Stomach (tissue), 8 donors: ENCODE measurements at regions not wholly inside any gene's neighbourhood (a gene's known extent, or its start where the extent isn't known, plus 50 kb on each side); places are given as distances from the start of the nearest gene placed in this dataset.
A peak's percentile ranks its signal among the peaks of the same experiment; 100 is the strongest.

Experiments
- DNase-seq, 2 donors: peaks; one replicate each; pipeline versions ENCODE4 v3.0.0 to v3.0.0-alpha.2; 2013 to 2019
- H3K27ac ChIP-seq, 5 donors: fragments of 200-600 bp in 4 of 5; sonication (generic) in 4 of 5; one replicate each; pipeline ENCODE4 v1.5.1; 2013 to 2019; ENCODE audit warnings: mild to moderate bottlenecking in 1 of 5, moderate library complexity in 1 of 5
- H3K27me3 ChIP-seq, 3 donors: fragments of 200-600 bp; sonication (generic); one replicate each; pipeline ENCODE4 v1.5.1; 2017 to 2019; ENCODE audit warnings: mixed run types in 1 of 3
- H3K36me3 ChIP-seq, 4 donors: fragments of 200-600 bp; sonication (generic); 1 replicate in 3 of 4; 2 replicates in 1 of 4; pipeline ENCODE4 v1.5.1; 2016 to 2019
- H3K4me1 ChIP-seq, 4 donors: fragments of 200-600 bp; sonication (generic); one replicate each; pipeline ENCODE4 v1.5.1; 2016 to 2019
- H3K4me3 ChIP-seq, 4 donors: fragments of 200-600 bp; sonication (generic) in 3 of 4; one replicate each; pipeline ENCODE4 v1.5.1; 2016 to 2019; ENCODE audit warnings: mild to moderate bottlenecking in 1 of 4
- H3K9me3 ChIP-seq, 4 donors: fragments of 200-600 bp; sonication (generic); one replicate each; pipeline ENCODE4 v1.5.1; 2016 to 2019
- EP300 ChIP-seq: sonication (generic); formaldehyde crosslinking; IDR thresholded peaks from one replicate; pipeline ENCODE4 v1.6.1; 2017; ENCODE audit warnings: antibody characterized with exemption
- POLR2A ChIP-seq, 4 donors: fragments of 450-650 bp; IDR thresholded peaks; one replicate each; pipeline ENCODE4 v1.6.1; 2016; ENCODE audit warnings: antibody characterized with exemption in 4 of 4, control low read depth in 2 of 4, mild to moderate bottlenecking in 1 of 4, moderate library complexity in 1 of 4
- POLR2AphosphoS5 ChIP-seq, 3 donors: sonication (generic); formaldehyde crosslinking; IDR thresholded peaks; one replicate each; pipeline ENCODE4 v1.6.1; 2016; ENCODE audit warnings: antibody characterized with exemption in 3 of 3
- WGBS, 5 donors: extraction: QIAGEN DNeasy Blood & Tissue Kit in 3 of 5; methylation state at CpG; one replicate each; pipeline versions ENCODE4 v1.1.5 to v1.1.7; 2013 to 2018; 5-methylcytosine and 5-hydroxymethylcytosine counted together
- intact Hi-C: fragments of 100-400 bp; cut with DNase I; formaldehyde crosslinking; loops from one replicate; pipeline ENCODE4 v1.15.1; 2023; ENCODE audit warnings: low total_unique reads
- TF ChIP-seq, protein P1 (sequence below), 7 experiments: fragments of 450-650 bp in 4 of 7; fragments of 200-600 bp in 3 of 7; sonication (generic) in 3 of 7; IDR thresholded peaks; one replicate each; pipeline ENCODE4 v1.5.1; 2016 to 2019; ENCODE audit warnings: antibody characterized with exemption in 7 of 7, control low read depth in 2 of 7, mild to moderate bottlenecking in 1 of 7
- donor health status: healthy with polysubstance abuse.
- donor health status: Bipolar disorder and iron deficiency.
- donor health status: healthy.

DNA sequence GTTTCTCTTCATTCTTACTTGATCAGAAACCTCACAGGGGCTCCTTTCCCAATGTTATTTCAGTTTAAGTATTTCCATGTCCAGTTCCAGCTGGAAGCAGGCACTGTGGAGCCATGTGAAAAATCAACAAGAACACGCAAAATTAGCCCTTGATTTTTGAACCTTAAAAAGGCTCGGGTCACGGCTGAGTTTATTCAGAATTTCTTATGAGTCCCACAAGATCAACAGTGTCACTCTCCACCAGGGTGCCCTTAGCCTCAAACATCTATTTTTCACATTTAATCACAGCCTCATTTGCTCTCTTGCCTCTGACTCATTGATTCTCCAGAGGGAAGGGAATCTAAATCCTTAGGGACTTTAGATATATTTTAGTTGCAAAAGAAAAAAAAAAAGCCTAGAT is 157.7 kb upstream of the AVPR1A start:
- Histone ChIP-seq H3K27ac (no peak overlapping the region), H3K27me3 (no peaks in the 10 kb centered on the region), H3K4me3 (no peak overlapping the region), H3K4me1 (no peaks in the 10 kb centered on the region), H3K9me3 (peaks cover 0 to 12% (median 9%) of the 10 kb centered on the region in 4 donors), H3K36me3 (no peaks in the 10 kb centered on the region)
- DNase-seq, result no peak
- WGBS, 5 donors, result 32 to 44% (median 35%) methylated on average over 3 of the region's 3 CpGs
- TF ChIP-seq EP300 (no peak), POLR2A (IDR thresholded peaks at IDR 0.05) (no peak), POLR2AphosphoS5 (IDR thresholded peaks at IDR 0.05) (no peak)
- TF ChIP-seq, protein P1, sequence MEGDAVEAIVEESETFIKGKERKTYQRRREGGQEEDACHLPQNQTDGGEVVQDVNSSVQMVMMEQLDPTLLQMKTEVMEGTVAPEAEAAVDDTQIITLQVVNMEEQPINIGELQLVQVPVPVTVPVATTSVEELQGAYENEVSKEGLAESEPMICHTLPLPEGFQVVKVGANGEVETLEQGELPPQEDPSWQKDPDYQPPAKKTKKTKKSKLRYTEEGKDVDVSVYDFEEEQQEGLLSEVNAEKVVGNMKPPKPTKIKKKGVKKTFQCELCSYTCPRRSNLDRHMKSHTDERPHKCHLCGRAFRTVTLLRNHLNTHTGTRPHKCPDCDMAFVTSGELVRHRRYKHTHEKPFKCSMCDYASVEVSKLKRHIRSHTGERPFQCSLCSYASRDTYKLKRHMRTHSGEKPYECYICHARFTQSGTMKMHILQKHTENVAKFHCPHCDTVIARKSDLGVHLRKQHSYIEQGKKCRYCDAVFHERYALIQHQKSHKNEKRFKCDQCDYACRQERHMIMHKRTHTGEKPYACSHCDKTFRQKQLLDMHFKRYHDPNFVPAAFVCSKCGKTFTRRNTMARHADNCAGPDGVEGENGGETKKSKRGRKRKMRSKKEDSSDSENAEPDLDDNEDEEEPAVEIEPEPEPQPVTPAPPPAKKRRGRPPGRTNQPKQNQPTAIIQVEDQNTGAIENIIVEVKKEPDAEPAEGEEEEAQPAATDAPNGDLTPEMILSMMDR (IDR thresholded peaks at IDR 0.05), result no peak
- intact Hi-C loops, result no loop called here

DNA sequence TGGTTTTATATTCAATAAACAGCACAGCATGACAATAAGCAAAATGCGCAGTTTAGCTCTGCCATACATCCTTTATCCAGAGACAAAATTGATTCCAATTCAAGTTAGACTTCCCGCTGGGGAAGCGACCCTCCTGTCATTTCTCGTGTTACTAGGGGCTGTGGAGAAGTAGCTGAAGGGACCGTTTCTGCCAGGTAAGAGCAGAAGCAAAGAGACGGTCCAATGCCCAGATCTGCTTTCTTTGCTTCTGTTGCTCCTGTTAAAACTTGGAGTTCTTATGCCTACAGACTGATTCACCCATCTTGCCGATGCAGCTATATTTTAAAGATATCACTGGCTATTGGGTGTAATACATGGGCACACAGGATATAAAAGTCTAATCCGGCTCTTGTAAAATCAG is 156.8 kb upstream of the AVPR1A start:
- no peak for DNase-seq
- intact Hi-C loops, result no loop called here
- WGBS, 5 donors, result 83 to 88% (median 84%) methylated on average over 8 of the region's 8 CpGs

DNA sequence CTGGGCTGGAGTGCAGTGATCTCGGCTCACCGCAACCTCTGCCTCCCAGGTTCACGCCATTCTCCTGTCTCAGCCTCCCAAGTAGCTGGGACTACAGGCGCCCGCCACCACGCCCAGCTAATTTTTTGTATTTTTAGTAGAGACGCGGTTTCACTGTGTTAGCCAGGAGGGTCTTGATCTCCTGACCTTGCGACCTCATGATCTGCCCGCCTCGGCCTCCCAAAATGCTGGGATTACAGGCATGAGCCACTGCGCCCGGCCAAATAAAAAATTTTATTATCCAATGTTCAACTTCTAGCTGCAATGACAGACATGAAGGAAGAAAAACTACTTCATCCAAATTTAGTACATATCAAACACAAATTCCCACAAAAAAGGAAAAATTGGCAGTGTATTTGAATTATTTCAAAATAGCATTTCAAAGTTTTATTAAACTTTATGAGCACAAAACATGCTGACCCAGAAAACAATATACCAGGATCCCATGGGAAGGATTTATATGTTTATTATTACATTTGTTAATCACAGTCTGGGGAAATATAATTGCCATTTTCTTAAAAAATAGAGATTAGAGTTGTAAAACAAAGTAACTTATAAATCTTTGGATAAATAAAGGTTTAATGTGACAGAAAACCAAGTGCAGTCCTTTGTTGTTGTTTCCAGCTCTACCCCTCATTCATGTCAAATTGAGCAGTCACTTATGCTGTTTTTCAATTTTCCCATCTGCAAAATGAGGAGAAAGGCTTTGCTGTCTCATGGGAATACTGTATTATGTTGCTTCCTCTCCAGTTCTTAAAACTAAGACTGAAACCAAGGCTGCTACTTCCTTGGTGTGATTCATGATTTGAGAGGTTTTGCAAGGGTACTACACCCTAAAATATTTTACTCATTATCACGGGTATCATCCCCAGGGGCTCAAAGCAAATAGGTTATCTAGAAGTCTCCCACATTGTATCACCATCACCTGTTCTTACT is 155.2 kb upstream of the AVPR1A start:
- 77 to 90% (median 89%) methylated on average over 14 of the region's 14 CpGs for WGBS, 5 donors
- intact Hi-C loops, result no loop called here
- Histone ChIP-seq H3K27ac (no peak overlapping the region), H3K4me3 (no peak overlapping the region), H3K36me3 (no peaks in the 10 kb centered on the region), H3K9me3 (peaks cover 0 to 12% (median 9%) of the 10 kb centered on the region in 4 donors), H3K27me3 (no peaks in the 10 kb centered on the region), H3K4me1 (no peaks in the 10 kb centered on the region)
- DNase-seq, result peak in 1 of 2 donors; percentile 12
- no peak for TF ChIP-seq EP300
- TF ChIP-seq, protein P1 (IDR thresholded peaks at IDR 0.05), result no peak
- no peak for TF ChIP-seq POLR2AphosphoS5 (IDR thresholded peaks at IDR 0.05)
- no peak for TF ChIP-seq POLR2A (IDR thresholded peaks at IDR 0.05)

More for the DNA sequence above, 156.8 kb upstream of the AVPR1A start:
- no peak overlapping the region for H3K4me3 ChIP-seq
- no peak overlapping the region for H3K27ac ChIP-seq
- no peaks in the 10 kb centered on the region for H3K36me3 ChIP-seq
- no peaks in the 10 kb centered on the region for H3K27me3 ChIP-seq
- TF ChIP-seq, protein P1 (IDR thresholded peaks at IDR 0.05), result no peak
- TF ChIP-seq POLR2AphosphoS5 (IDR thresholded peaks at IDR 0.05) (no peak), EP300 (no peak), POLR2A (IDR thresholded peaks at IDR 0.05) (no peak)
- peaks cover 0 to 12% (median 9%) of the 10 kb centered on the region in 4 donors for H3K9me3 ChIP-seq
- H3K4me1 ChIP-seq, result no peaks in the 10 kb centered on the region

DNA sequence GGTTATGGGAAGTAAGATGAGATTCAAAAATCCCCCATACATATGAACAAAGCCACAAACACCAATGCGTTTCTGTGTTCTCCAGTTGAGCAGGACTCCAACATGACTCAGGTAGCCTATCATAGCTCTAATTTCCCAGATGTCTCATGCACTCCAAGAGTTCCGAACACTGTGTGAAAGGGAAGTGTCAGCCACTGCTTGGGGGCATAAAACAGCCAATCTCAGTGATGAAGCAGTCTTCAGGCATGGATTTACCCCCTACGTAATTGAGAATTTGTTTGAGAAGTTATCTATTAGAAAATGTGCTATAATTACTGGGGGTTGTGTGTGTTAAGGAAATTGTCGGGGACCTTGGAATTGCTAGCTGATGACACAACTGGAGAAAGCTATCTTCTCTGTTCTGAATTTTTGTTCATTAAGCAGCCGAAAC is 153.9 kb upstream of the AVPR1A start:
- Histone ChIP-seq H3K27ac (no peak overlapping the region), H3K9me3 (peaks cover 0 to 2% (median under 1%) of the 10 kb centered on the region in 4 donors), H3K4me3 (no peak overlapping the region), H3K27me3 (no peaks in the 10 kb centered on the region), H3K4me1 (no peaks in the 10 kb centered on the region), H3K36me3 (no peaks in the 10 kb centered on the region)
- DNase-seq, result no peak
- intact Hi-C loops, result no loop called here
- 73 to 82% (median 74%) methylated on average over 5 of the region's 5 CpGs for WGBS, 5 donors
- TF ChIP-seq, protein P1 (IDR thresholded peaks at IDR 0.05), result no peak
- TF ChIP-seq POLR2A (IDR thresholded peaks at IDR 0.05) (no peak), POLR2AphosphoS5 (IDR thresholded peaks at IDR 0.05) (no peak), EP300 (no peak)
